ENCODE measurements at regions not wholly inside any gene's neighbourhood (a gene's known extent, or its start where the extent isn't known, plus 50 kb on each side); places are given as distances from the start of the nearest gene placed in this dataset.

GRCh38 chr13:65860306-65860705 is 1369.8 kb downstream of the PCDH9 start:
- Histone ChIP-seq H3K9me3 (ENCODE audit: control insufficient read depth, low read depth, low read length) (no peaks in the 10 kb centered on the region), H2BK12ac (ENCODE audit: insufficient read length, low read depth, low read length) (no peak overlapping the region), H3K79me1 (ENCODE audit: insufficient read depth, low read depth, low read length, poor library complexity, severe bottlenecking) (no peaks in the 10 kb centered on the region), H3K23me2 (ENCODE audit: insufficient read length, low read depth, low read length, poor library complexity, severe bottlenecking) (no peaks in the 10 kb centered on the region), H3K18ac (ENCODE audit: insufficient read length, low read depth, low read length) (no peak overlapping the region), H3K23ac (ENCODE audit: insufficient read length, low read depth, low read length) (no peak overlapping the region), H3K79me2 (ENCODE audit: insufficient read depth, low read length) (no peaks in the 10 kb centered on the region), H3K4me1 (ENCODE audit: insufficient read depth, low read length) (no peaks in the 10 kb centered on the region), H3K14ac (ENCODE audit: insufficient read depth, low read length) (no peak overlapping the region), H3K27me3 (ENCODE audit: insufficient read depth, low read length) (no peaks in the 10 kb centered on the region; the same call in 1 of the 2 replicates), H2BK20ac (ENCODE audit: low read depth, low read length, poor library complexity, severe bottlenecking) (no peak overlapping the region), H3K9ac (ENCODE audit: extremely low read depth, insufficient read length, low read length) (no peak overlapping the region), H2BK120ac (ENCODE audit: low read depth, low read length, poor library complexity, severe bottlenecking) (no peak overlapping the region), H2BK5ac (ENCODE audit: insufficient read length, low read length) (no peak overlapping the region), H4K20me1 (ENCODE audit: control insufficient read depth, insufficient read depth, insufficient read length) (no peaks in the 10 kb centered on the region), H3K56ac (ENCODE audit: insufficient read length, low read depth, low read length) (no peak overlapping the region), H3K27ac (ENCODE audit: insufficient read length, low read depth, low read length) (no peak overlapping the region), H2BK15ac (ENCODE audit: low read depth, low read length) (no peak overlapping the region), H4K5ac (ENCODE audit: insufficient read length, low read depth, low read length) (no peak overlapping the region), H2AFZ (ENCODE audit: low read length) (no peak overlapping the region), H3T11ph (ENCODE audit: low read length) (no peak overlapping the region), H4K91ac (ENCODE audit: insufficient read length, low read depth, low read length) (no peak overlapping the region), H2AK5ac (ENCODE audit: insufficient read length, low read length) (no peak overlapping the region), H4K8ac (replicated peaks; ENCODE audit: insufficient read length, low read depth, low read length) (no peak overlapping the region), H3K4me2 (ENCODE audit: insufficient read depth, insufficient read length, low read length) (no peak overlapping the region), H3K4ac (ENCODE audit: low read depth, low read length) (no peak overlapping the region)
- TF ChIP-seq CTCF (conservative IDR thresholded peaks at IDR 0.05), result no peak
- Mint-ChIP-seq H3K4me3 (no peak overlapping the region), H3K4me1 (no peaks in the 10 kb centered on the region), H3K36me3 (ENCODE audit: insufficient read depth in 1 of 3, low read depth in 3 of 3) (no peaks in the 10 kb centered on the region), H3K27me3 (ENCODE audit: low read depth) (no peaks in the 10 kb centered on the region), H3K27ac (no peak overlapping the region), H3K9me3 (no peaks in the 10 kb centered on the region)
- DNase-seq, result no peak
- no CpG with 5 or more reads among the region's 2 CpGs for WGBS (ENCODE audit: extremely low coverage, insufficient read length, low lambda C conversion rate)
